Smooth muscle cell (in vitro differentiated cells): ENCODE measurements at regions not wholly inside any gene's neighbourhood (a gene's known extent, or its start where the extent isn't known, plus 50 kb on each side); places are given as distances from the start of the nearest gene placed in this dataset.

Source experiments
- DNase-seq: peaks from one replicate; lab custom pipeline; 2025; ENCODE audit not compliant: unreplicated experiment; lab: John Stamatoyannopoulos, UW
- H2AFZ ChIP-seq: fragments of 200-600 bp; sonication (generic); 2 replicates; pipeline ENCODE4 v1.6.0; 2016; ENCODE audit warnings: antibody characterized with exemption, low read depth, mild to moderate bottlenecking
- H3F3A ChIP-seq: fragments of 200-600 bp; sonication (generic); 2 replicates; pipeline ENCODE4 v1.6.0; 2017; ENCODE audit warnings: antibody characterized with exemption, low read depth
- H3K27ac ChIP-seq: fragments of 200-600 bp; sonication (generic); 2 replicates; pipeline ENCODE4 v1.5.1; 2016; ENCODE audit warnings: low read depth, mild to moderate bottlenecking
- H3K27me3 ChIP-seq: fragments of 200-600 bp; sonication (generic); 2 replicates; pipeline ENCODE4 v1.6.1; 2016; ENCODE audit warnings: low read depth, mild to moderate bottlenecking
- H3K36me3 ChIP-seq: fragments of 200-600 bp; sonication (generic); 2 replicates; pipeline ENCODE4 v1.5.1; 2016; ENCODE audit warnings: low read depth
- H3K4me1 ChIP-seq: fragments of 200-600 bp; sonication (generic); 2 replicates; pipeline ENCODE4 v1.5.1; 2016; ENCODE audit warnings: low read depth
- H3K4me2 ChIP-seq: fragments of 200-600 bp; sonication (generic); 2 replicates; pipeline ENCODE4 v1.6.0; 2016; ENCODE audit warnings: mild to moderate bottlenecking
- H3K4me3 ChIP-seq: fragments of 200-600 bp; sonication (generic); 2 replicates; pipeline ENCODE4 v1.5.1; 2016; ENCODE audit warnings: mild to moderate bottlenecking
- H3K79me2 ChIP-seq: fragments of 200-600 bp; sonication (generic); 2 replicates; pipeline ENCODE4 v1.6.0; 2016; ENCODE audit warnings: low read depth, mild to moderate bottlenecking
- H3K9ac ChIP-seq: fragments of 200-600 bp; sonication (generic); 2 replicates; pipeline ENCODE4 v1.6.0; 2016; ENCODE audit warnings: low read depth
- H3K9me3 ChIP-seq: fragments of 200-600 bp; sonication (generic); replicated peaks from 2 replicates; pipeline ENCODE4 v1.5.1; 2016; ENCODE audit warnings: low read depth
- H4K20me1 ChIP-seq: fragments of 200-600 bp; sonication (generic); 2 replicates; pipeline ENCODE4 v1.6.0; 2016; ENCODE audit warnings: low read depth
- CTCF ChIP-seq: fragments of 200-600 bp; sonication (generic); IDR thresholded peaks from 2 replicates; pipeline ENCODE4 v1.5.1; 2017; ENCODE audit warnings: borderline replicate concordance, mild to moderate bottlenecking, antibody characterized with exemption; ENCODE audit not compliant: insufficient read depth, poor library complexity, severe bottlenecking
- WGBS: methylation state at CpG from one replicate; pipeline ENCODE4 v1.1.7; 2016; ENCODE audit warnings: low lambda C conversion rate; 5-methylcytosine and 5-hydroxymethylcytosine counted together

GRCh38 chr2:128374711-128375413 lies 56.2 kb upstream of the HS6ST1 start:
- Histone ChIP-seq H3K9me3 (no peaks in the 10 kb centered on the region), H3K79me2 (no peaks in the 10 kb centered on the region), H2AFZ (no peak overlapping the region), H3K27me3 (no peaks in the 10 kb centered on the region), H3K4me2 (peak overlapping the region; percentile 57), H3K9ac (no peak overlapping the region), H3K4me3 (no peak overlapping the region), H3K36me3 (no peaks in the 10 kb centered on the region), H3K27ac (no peak overlapping the region), H3K4me1 (peaks cover 15% of the 10 kb centered on the region), H3F3A (no peaks in the 10 kb centered on the region), H4K20me1 (no peaks in the 10 kb centered on the region)
- no peak for DNase-seq
- TF ChIP-seq CTCF, result no peak
- WGBS, result 70% methylated on average over 19 of the region's 19 CpGs

GRCh38 chr2:128375454-128375853 lies 56.8 kb upstream of the HS6ST1 start:
- Histone ChIP-seq H3K79me2 (no peaks in the 10 kb centered on the region), H4K20me1 (no peaks in the 10 kb centered on the region), H3K4me2 (peak overlapping the region; percentile 57), H3K27ac (no peak overlapping the region), H3K4me1 (peaks cover 19% of the 10 kb centered on the region), H3K4me3 (no peak overlapping the region), H3K9me3 (no peaks in the 10 kb centered on the region), H3F3A (no peaks in the 10 kb centered on the region), H3K36me3 (no peaks in the 10 kb centered on the region), H3K9ac (no peak overlapping the region), H3K27me3 (no peaks in the 10 kb centered on the region), H2AFZ (no peak overlapping the region)
- WGBS, result 85% methylated on average over 7 of the region's 7 CpGs
- no peak for TF ChIP-seq CTCF
- no peak for DNase-seq

- H3K4me3 ChIP-seq, result no peak overlapping the region
- 85% methylated on average over 16 of the region's 17 CpGs for WGBS
Measured at GRCh38 chr2:128376241-128377041, 57.8 kb upstream of the HS6ST1 start.

More at GRCh38 chr2:128376241-128377041, 57.8 kb upstream of the HS6ST1 start:
- Histone ChIP-seq H3K4me2 (no peak overlapping the region), H3F3A (no peaks in the 10 kb centered on the region), H3K36me3 (no peaks in the 10 kb centered on the region), H3K27me3 (no peaks in the 10 kb centered on the region), H3K9ac (no peak overlapping the region), H3K27ac (no peak overlapping the region), H3K4me1 (peaks cover 19% of the 10 kb centered on the region), H3K9me3 (no peaks in the 10 kb centered on the region), H3K79me2 (no peaks in the 10 kb centered on the region), H2AFZ (no peak overlapping the region), H4K20me1 (no peaks in the 10 kb centered on the region)
- no peak for DNase-seq
- TF ChIP-seq CTCF, result no peak
